Keratinocyte (primary cell): ENCODE measurements at regions not wholly inside any gene's neighbourhood (a gene's known extent, or its start where the extent isn't known, plus 50 kb on each side); places are given as distances from the start of the nearest gene placed in this dataset.

Source experiments
- DNase-seq: peaks from one replicate; pipeline ENCODE4 v3.0.0-alpha.2; 2011; ENCODE audit warnings: low read depth, missing footprints, low spot score
- FAIRE-seq: peaks from 2 replicates; lab custom pipeline; 2011; peaks lifted over from hg19 to GRCh38; lab: Jason Lieb, UNC
- H2AFZ ChIP-seq: 2 replicates; pipeline ENCODE4 v1.6.0; 2012; ENCODE audit warnings: low read length, control low read depth, inconsistent platforms; ENCODE audit not compliant: control insufficient read depth
- H3K27ac ChIP-seq: 2 replicates; pipeline ENCODE4 v1.5.1; 2011; ENCODE audit warnings: low read length; ENCODE audit not compliant: control insufficient read depth, insufficient read depth
- H3K27me3 ChIP-seq: 3 replicates; pipeline ENCODE4 v1.6.0; 2011; ENCODE audit warnings: low read length; ENCODE audit not compliant: control insufficient read depth, insufficient read depth; ENCODE audit errors: extremely low read depth
- H3K36me3 ChIP-seq, 2 experiments: 2 replicates in 1 of 2; 3 replicates in 1 of 2; pipeline ENCODE4 v1.5.1; 2011; ENCODE audit warnings: low read length in 2 of 2, mild to moderate bottlenecking in 1 of 2; ENCODE audit not compliant: control insufficient read depth in 2 of 2, insufficient read depth in 2 of 2; ENCODE audit errors: extremely low read depth in 1 of 2
- H3K4me1 ChIP-seq: 3 replicates; pipeline ENCODE4 v1.5.1; 2011; ENCODE audit warnings: low read length; ENCODE audit not compliant: control insufficient read depth, insufficient read depth; ENCODE audit errors: extremely low read depth
- H3K4me2 ChIP-seq: 3 replicates; pipeline ENCODE4 v1.6.0; 2011; ENCODE audit warnings: low read depth, low read length; ENCODE audit not compliant: control insufficient read depth, insufficient read depth; ENCODE audit errors: extremely low read depth
- H3K4me3 ChIP-seq, 3 experiments: fragments of 200-600 bp in 1 of 3; sonication (generic) in 1 of 3; 2 replicates in 2 of 3; 3 replicates in 1 of 3; pipeline ENCODE4 v1.5.1; 2011 to 2016; ENCODE audit warnings: low read length in 3 of 3, mild to moderate bottlenecking in 3 of 3, control low read depth in 2 of 3, inconsistent platforms in 1 of 3, low read depth in 1 of 3, mixed read lengths in 1 of 3, mixed run types in 1 of 3, moderate library complexity in 1 of 3; ENCODE audit not compliant: control insufficient read depth in 2 of 3, insufficient read depth in 2 of 3; ENCODE audit errors: extremely low read depth in 1 of 3
- H3K79me2 ChIP-seq: 2 replicates; pipeline ENCODE4 v1.6.0; 2012; ENCODE audit warnings: low read length; ENCODE audit not compliant: control insufficient read depth, insufficient read depth
- H3K9ac ChIP-seq: 3 replicates; pipeline ENCODE4 v1.6.0; 2011; ENCODE audit warnings: low read length; ENCODE audit not compliant: control insufficient read depth, insufficient read depth; ENCODE audit errors: extremely low read depth
- H3K9me1 ChIP-seq: 3 replicates; pipeline ENCODE4 v1.6.0; 2011; ENCODE audit warnings: low read length; ENCODE audit not compliant: control insufficient read depth, insufficient read depth; ENCODE audit errors: extremely low read depth
- H3K9me3 ChIP-seq: 2 replicates; pipeline ENCODE4 v1.5.1; 2012; ENCODE audit warnings: low read depth, low read length; ENCODE audit not compliant: control insufficient read depth
- H4K20me1 ChIP-seq: 3 replicates; pipeline ENCODE4 v1.6.0; 2011; ENCODE audit warnings: low read length; ENCODE audit not compliant: control insufficient read depth, insufficient read depth; ENCODE audit errors: extremely low read depth
- EZH2 ChIP-seq: IDR thresholded peaks from one replicate; pipeline ENCODE4 v1.6.1; 2012; ENCODE audit warnings: inconsistent platforms, mild to moderate bottlenecking, low read length, moderate library complexity
- dilution Hi-C: fragments of 300-500 bp; cut with MboI; formaldehyde crosslinking; loops from one replicate; pipeline ENCODE4 v1.7.0; 2020; ENCODE audit warnings: low sequenced_read_pairs; ENCODE audit not compliant: extremely low pct_ligation_motif_present
- TF ChIP-seq, protein P1 (sequence below), 3 experiments: IDR thresholded peaks in 1 of 3; conservative IDR thresholded peaks in 1 of 3; optimal IDR thresholded peaks in 1 of 3; 2 replicates in 2 of 3; 3 replicates in 1 of 3; pipeline versions ENCODE3 to v1.5.1; 2011; ENCODE audit warnings: low read length in 3 of 3, mild to moderate bottlenecking in 3 of 3, moderate library complexity in 2 of 3, control low read depth in 1 of 3, inconsistent platforms in 1 of 3; ENCODE audit not compliant: insufficient read depth in 2 of 3; ENCODE audit errors: extremely low read depth in 1 of 3

DNA sequence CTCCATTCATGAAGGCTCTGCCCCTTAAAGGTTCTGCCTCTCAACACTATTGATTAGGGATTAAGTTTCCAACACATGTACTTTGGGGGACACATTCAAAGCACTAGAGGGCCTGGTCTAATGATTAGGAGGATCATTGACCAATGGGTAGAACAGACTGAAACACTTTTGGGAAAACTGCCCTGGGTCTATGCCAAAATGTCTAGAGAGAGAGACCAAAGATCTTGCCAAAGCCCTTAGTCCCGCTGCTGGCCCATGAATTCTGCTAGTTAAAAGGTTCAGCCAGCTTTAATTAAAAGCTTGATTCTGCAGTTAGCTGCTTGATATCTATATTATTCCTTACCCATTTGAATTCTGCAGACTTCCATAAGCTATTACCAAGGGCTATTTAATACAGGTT, 613.2 kb downstream of the SLC4A3 start:
- DNase-seq (no peak), FAIRE-seq (no peak)
- Histone ChIP-seq H3K9me1 (no peaks in the 10 kb centered on the region), H3K36me3 (no peaks in the 10 kb centered on the region), H3K9ac (no peak overlapping the region), H3K4me3 (no peak overlapping the region), H3K9me3 (no peaks in the 10 kb centered on the region), H3K27me3 (no peaks in the 10 kb centered on the region), H3K79me2 (no peaks in the 10 kb centered on the region), H3K4me2 (no peak overlapping the region), H4K20me1 (no peaks in the 10 kb centered on the region), H2AFZ (no peak overlapping the region), H3K27ac (no peak overlapping the region), H3K4me1 (no peaks in the 10 kb centered on the region)
- no peak for TF ChIP-seq EZH2
- TF ChIP-seq, protein P1, sequence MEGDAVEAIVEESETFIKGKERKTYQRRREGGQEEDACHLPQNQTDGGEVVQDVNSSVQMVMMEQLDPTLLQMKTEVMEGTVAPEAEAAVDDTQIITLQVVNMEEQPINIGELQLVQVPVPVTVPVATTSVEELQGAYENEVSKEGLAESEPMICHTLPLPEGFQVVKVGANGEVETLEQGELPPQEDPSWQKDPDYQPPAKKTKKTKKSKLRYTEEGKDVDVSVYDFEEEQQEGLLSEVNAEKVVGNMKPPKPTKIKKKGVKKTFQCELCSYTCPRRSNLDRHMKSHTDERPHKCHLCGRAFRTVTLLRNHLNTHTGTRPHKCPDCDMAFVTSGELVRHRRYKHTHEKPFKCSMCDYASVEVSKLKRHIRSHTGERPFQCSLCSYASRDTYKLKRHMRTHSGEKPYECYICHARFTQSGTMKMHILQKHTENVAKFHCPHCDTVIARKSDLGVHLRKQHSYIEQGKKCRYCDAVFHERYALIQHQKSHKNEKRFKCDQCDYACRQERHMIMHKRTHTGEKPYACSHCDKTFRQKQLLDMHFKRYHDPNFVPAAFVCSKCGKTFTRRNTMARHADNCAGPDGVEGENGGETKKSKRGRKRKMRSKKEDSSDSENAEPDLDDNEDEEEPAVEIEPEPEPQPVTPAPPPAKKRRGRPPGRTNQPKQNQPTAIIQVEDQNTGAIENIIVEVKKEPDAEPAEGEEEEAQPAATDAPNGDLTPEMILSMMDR (optimal IDR thresholded peaks at IDR 0.05 in 1 of 3, IDR thresholded peaks at IDR 0.05 in 1 of 3, conservative IDR thresholded peaks at IDR 0.05 in 1 of 3; ENCODE audit: extremely low read depth in 1 of 3, insufficient read depth in 2 of 3, low read length in 3 of 3), result no peak
- dilution Hi-C loops, result no loop called here

DNA sequence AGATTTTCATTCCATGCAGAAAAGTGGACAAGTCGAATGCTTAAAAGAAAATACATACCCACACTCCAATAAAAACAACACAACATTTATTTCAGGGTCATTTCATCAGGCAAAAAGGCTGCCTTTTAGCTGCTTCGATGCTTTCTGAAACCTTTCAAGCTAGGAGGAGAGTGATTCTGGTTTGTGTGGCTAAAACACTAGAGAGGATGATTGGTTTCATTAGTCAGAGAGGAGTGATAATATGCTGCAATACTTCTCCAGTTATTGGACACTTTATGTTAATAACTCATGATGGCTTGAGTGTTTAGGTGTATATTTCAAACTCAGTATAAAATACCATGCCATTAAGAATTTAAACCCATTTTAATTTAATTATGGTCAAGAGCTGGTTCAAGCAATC, 614.0 kb downstream of the SLC4A3 start:
- no peaks in the 10 kb centered on the region for H3K9me1 ChIP-seq
- H3K4me1 ChIP-seq, result no peaks in the 10 kb centered on the region
- no peaks in the 10 kb centered on the region for H3K9me3 ChIP-seq
- no peak overlapping the region for H3K4me2 ChIP-seq
- H3K27ac ChIP-seq, result no peak overlapping the region
- H3K4me3 ChIP-seq, result no peak overlapping the region
- H3K27me3 ChIP-seq, result no peaks in the 10 kb centered on the region
- no peak for FAIRE-seq
- no peak for DNase-seq
- no peak overlapping the region for H3K9ac ChIP-seq
- H2AFZ ChIP-seq, result no peak overlapping the region
- TF ChIP-seq, protein P1 (optimal IDR thresholded peaks at IDR 0.05 in 1 of 3, IDR thresholded peaks at IDR 0.05 in 1 of 3, conservative IDR thresholded peaks at IDR 0.05 in 1 of 3; ENCODE audit: extremely low read depth in 1 of 3, insufficient read depth in 2 of 3, low read length in 3 of 3), result no peak
- TF ChIP-seq EZH2, result no peak
- dilution Hi-C loops, result no loop called here
- H3K79me2 ChIP-seq, result no peaks in the 10 kb centered on the region
- no peaks in the 10 kb centered on the region for H4K20me1 ChIP-seq
- no peaks in the 10 kb centered on the region for H3K36me3 ChIP-seq
